T-helper 1 cell (primary cell): ENCODE measurements at regions not wholly inside any gene's neighbourhood (a gene's known extent, or its start where the extent isn't known, plus 50 kb on each side); places are given as distances from the start of the nearest gene placed in this dataset.

Source experiments
- DNase-seq, 5 donors: peaks; one replicate each; pipeline ENCODE4 v3.0.0-alpha.2; 2012 to 2020

- DNase-seq = no peak
These were observed 1372.6 kb downstream of the CDH11 start for GRCh38 chr16:63749276-63749675.

GRCh38 chr16:63745456-63745855 is 1376.4 kb downstream of the CDH11 start:
- no peak for DNase-seq

DNA sequence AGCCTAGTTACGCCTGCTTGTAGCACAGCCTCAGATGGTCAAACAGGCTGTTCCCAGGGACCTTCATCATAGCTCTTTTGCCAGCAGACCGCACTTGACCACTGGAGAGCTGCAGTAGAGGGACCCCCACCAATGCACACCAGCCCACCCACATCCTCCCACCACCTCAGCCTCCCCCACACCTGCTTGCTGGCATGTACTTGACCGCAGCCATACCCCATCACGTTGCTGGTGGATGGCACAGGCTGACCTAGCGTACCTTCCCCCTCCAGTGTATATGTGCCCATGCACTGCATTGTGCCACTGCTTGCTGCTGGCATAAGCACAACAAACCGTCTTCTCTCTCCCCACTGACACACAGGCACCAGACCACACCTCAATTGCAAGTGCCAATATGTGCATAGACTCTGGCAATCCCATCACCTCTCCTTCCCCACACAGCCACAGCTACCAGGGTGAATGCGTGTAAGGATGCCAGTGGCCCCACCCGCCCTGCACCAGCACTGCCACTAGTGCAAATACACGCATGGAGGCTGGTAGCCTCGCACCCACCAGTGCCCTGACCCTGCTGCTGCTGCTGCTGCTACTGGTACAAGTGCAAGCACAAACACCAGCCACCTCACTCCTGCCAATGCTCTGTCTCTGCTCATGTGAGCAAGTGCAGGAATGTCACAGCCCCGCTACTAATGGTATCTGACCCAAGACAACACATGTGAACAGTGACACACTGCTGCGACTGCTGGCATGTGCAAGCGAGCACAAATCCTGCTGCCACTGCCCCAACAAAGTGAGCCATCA is 1377.6 kb downstream of the CDH11 start:
- no peak for DNase-seq

DNA sequence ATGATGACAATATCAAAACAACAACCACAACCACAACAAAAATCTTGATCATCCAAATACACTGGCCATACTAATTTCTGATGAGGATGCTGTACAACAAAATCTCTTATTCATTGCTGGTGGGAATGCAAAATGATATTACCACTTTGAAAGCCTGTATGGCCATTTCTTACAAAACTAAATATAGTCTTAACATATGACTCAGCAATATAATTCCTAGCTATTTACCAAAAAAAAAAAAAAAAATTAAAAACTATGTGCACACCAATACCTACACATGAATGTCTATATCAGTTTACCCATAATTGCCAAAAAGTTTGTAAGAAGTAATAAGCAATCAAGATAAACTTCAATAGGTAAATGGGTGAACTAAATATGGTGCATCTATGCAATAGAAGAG is 1379.7 kb downstream of the CDH11 start:
- no peak for DNase-seq

DNA sequence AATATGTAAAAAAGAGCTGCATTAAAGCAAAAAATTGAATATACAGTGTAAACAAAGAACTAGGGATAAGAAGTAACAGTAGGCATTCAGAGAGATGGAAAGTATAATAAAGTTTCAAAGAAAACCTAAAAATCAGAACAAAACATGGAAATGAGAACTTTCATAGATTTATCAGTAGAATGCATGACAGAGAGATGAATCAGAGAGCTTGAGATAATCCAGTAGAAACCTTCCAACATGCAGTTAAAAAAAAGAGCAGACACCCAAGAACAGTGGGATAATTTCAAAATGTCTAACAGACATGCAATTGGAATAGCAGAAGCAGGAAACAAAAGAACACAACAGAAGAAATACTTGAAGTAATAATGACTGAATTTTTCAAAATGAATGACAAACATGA is 1384.2 kb downstream of the CDH11 start:
- no peak for DNase-seq

- DNase-seq = no peak
These were observed 1386.4 kb downstream of the CDH11 start for GRCh38 chr16:63735456-63735855.

DNA sequence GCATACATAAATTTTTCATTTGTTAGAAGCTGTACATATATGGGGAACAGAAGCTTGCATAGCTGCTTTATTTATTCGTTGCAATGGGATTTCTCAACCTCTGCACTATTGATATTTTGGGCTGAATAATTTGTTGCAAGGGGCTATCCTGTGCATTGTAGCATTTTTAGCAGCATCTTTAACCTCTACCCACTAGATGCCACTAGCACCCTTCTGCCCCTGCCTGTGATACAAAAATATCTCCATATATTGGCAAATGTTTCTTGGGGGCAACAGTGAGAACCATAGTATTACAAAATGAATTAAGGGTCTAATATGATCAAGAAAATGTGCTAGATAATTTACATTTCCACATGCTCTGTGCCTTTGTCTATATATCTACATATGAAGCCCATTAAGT is 1401.0 kb downstream of the CDH11 start:
- no peak for DNase-seq

GRCh38 chr16:63719926-63720325 is 1401.9 kb downstream of the CDH11 start:
- no peak for DNase-seq

DNA sequence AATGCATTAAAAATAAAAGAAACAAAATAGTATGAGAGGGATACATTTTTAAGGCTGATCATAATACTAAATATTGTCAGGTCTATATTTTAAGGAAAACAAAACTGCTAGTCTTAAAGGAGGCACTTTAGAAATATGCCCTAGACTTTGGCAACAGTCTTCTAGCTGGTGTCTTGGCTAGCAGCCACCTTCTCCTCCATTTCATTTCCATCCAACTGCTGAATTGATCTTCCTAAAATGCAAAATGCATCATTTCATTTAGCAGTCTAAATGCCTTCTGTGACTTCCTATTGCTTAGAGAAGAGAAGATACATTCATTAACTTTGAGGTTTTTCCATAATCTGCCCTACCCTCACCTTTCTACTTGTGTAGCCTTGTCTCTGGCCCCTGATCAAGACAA is 1404.1 kb downstream of the CDH11 start:
- DNase-seq = no peak

DNA sequence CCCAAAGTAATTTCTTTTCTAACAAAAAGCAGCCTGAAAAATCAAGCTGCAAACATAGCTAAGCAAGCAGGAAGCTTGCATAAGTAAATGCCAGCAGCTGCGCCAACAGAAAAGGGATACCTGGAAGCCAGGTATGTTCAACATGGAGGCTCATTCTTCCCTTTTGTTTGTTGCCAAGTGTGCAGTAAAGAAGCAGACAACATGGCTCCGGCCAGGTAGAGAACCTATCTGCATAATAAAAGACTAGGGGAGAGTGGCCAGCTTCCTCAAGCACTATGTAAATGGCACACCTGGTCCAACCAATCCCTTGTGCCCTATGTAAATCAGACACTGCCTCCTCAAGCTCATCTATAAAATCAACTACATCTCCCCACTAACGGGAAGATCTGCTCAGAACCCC is 1407.0 kb downstream of the CDH11 start:
- no peak for DNase-seq

DNA sequence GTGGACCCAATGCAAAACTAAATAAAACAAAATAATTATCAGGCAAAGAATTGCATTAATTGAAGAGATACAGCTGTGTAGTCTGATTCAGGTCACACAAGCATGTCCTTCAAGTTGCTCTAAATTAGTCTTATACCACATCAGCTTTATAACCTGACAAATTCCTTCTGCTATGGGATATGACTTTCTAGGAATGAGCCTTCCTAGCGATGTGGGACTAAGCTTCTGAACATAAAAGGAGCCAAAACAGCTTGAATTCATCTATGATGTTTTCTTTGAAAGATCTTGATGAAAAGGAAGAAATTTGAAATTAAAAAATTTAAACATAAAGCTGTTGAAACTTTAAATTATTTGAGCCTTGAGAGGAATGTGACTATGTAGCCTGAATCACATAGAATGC is 1409.1 kb downstream of the CDH11 start:
- DNase-seq = no peak

- DNase-seq = no peak
These were observed 1418.3 kb downstream of the CDH11 start for GRCh38 chr16:63703612-63704011.

- DNase-seq = no peak
These were observed 1418.8 kb downstream of the CDH11 start for GRCh38 chr16:63702981-63703590.

DNA sequence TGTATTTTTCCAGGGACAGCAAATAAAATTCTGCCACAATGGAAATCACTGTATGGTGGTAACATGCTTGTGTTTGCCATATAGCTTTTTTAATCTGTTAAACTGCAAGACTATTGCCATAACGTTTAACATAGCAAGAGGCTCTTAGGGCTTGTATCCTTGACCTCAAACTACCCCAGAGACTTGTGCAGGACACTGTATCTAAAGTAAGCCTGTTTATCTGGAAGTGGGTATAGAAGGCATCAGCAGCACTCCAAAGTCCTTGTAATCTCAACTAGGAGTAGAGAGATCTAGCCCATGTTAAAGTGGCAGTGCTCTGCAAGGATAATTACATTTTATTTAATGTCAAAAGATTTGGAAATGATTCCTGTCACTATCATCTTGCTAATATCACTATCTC is 1424.1 kb downstream of the CDH11 start:
- no peak for DNase-seq

DNA sequence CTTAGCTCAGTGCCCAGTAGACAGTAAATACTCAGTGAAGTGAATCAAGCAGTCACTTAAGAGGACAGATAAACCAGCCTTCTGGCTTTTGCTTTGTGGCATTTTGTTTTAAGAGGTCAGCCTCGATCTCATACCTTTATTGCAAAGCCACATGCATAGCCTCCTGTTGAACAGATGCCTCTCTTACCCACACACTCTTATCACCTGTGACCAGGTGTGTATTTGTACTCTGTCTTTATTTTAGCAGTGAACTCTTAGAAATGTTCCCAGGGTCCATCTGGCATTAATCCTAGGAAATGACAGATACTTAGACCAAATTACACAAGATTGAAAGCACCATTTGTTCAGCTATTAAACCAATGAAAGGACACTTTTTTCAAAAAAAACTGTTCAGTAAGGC is 1426.5 kb downstream of the CDH11 start:
- DNase-seq = no peak

DNA sequence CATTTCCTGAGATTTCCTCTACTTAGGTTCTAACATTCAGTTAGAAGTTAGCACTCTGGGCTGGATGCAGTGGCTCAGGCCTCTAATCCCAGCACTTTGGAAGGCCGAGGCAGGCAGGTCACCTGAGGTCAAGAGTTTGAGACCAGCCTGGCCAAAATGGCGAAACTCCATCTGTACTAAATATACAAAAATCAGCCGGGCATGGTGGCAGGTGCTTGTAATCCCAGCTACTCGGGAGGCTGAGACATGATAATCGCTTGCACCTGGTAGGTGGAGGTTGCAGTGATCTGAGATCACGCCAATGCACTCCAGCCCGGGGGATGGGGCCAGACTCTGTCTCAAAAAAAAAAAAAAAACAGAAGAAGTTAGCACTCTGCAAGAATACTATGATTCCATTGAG is 1430.9 kb downstream of the CDH11 start:
- no peak for DNase-seq

GRCh38 chr16:63690267-63690666 is 1431.6 kb downstream of the CDH11 start:
- no peak for DNase-seq

DNA sequence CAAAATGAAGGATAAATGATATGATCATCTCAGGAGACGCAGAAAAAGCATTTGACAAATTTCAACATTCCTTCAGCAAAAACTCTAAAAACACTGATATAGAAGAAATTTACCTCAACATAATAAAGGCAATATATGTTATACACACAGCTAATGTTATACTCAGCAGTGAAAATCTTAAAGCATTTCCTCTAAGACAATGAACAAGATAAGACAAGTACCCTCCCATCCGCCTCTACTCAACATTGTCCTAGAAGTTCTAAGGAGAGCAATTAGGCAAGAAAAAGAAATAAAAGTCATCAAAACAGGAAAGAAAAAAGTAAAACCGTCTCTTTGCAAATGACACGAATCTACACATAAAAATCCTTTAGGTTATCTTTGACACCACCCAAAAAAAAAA is 1432.8 kb downstream of the CDH11 start:
- no peak for DNase-seq

DNA sequence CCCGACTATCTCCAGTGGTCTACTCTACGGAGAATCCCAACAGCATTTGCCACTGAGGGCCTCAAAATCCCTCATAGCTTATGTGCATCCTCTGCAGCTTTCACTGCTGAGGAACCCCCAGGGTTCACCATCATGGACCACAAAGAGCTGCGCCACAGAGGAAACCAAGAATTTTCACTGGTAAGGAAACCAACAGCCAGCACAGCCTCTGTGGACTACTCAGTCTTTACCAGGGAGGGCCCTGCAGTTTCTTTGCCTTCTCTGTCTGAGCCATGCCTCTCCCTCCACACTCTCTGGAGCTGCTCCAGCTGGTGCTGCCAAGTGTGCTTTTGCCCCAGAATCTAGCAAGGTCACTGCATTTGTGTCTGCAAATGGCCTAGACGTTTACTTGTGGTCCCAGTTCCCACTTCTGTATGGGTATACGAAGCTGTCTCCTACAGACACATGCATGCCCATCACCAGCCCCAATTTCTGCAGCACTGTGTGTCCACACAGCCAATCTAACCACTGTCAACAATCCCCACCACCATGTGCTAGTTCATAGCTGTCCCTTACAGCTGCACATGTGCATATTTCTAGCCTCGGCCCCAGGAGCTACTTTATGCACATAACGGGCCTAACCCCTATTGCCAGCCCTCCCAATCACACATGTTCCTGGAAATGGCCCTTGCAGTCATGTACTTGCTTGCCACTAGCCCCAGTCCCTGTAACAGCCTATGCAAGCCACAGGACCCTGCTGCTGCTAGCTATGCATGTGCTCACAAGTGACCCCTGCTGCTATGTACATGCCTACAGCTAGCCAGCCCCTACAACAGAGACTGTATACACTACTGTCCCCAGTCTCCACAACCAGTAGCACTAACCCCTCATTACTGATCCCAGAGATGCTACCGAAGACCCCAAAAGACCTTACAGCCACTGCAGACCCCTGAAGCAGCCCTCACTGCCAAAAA is 1437.4 kb downstream of the CDH11 start:
- no peak for DNase-seq

GRCh38 chr16:63682844-63683243 is 1439.0 kb downstream of the CDH11 start:
- DNase-seq = no peak

- no peak for DNase-seq
These were observed 1449.4 kb downstream of the CDH11 start for GRCh38 chr16:63672493-63672892.

- no peak for DNase-seq
These were observed 1458.7 kb downstream of the CDH11 start for GRCh38 chr16:63663155-63663554.

- DNase-seq = no peak
These were observed 1466.0 kb downstream of the CDH11 start for GRCh38 chr16:63655846-63656245.
